HEK293 (cell line): ENCODE measurements at regions not wholly inside any gene's neighbourhood (a gene's known extent, or its start where the extent isn't known, plus 50 kb on each side); places are given as distances from the start of the nearest gene placed in this dataset.
A peak's percentile ranks its signal among the peaks of the same experiment; 100 is the strongest.

Experiments used
- BCL11A ChIP-seq: fragments of 450-650 bp; formaldehyde crosslinking; IDR thresholded peaks from 2 replicates; pipeline ENCODE4 v1.5.1; 2016; ENCODE audit warnings: low read depth, missing biosample characterization, missing genetic modification characterization
- EGR2 ChIP-seq: fragments of 450-650 bp; formaldehyde crosslinking; IDR thresholded peaks from 2 replicates; pipeline ENCODE4 v1.5.1; 2016; ENCODE audit warnings: low read depth, missing biosample characterization, missing genetic modification characterization
- GLI2 ChIP-seq: fragments of 450-650 bp; formaldehyde crosslinking; IDR thresholded peaks from 2 replicates; pipeline ENCODE4; 2017; ENCODE audit warnings: missing biosample characterization, missing genetic modification characterization, low read depth, borderline replicate concordance
- GLIS1 ChIP-seq: fragments of 450-650 bp; formaldehyde crosslinking; IDR thresholded peaks from 2 replicates; pipeline ENCODE4 v1.5.1; 2016; ENCODE audit warnings: missing biosample characterization, missing genetic modification characterization
- KLF10 ChIP-seq: fragments of 450-650 bp; IDR thresholded peaks from 2 replicates; pipeline ENCODE4 v1.5.1; 2018; ENCODE audit warnings: missing biosample characterization, mild to moderate bottlenecking, missing genetic modification characterization
- KLF16 ChIP-seq: fragments of 450-650 bp; formaldehyde crosslinking; IDR thresholded peaks from 2 replicates; pipeline ENCODE4 v1.5.1; 2017; ENCODE audit warnings: missing biosample characterization, missing genetic modification characterization
- PRDM1 ChIP-seq: fragments of 450-650 bp; formaldehyde crosslinking; IDR thresholded peaks from 2 replicates; pipeline ENCODE4; 2016; ENCODE audit warnings: missing biosample characterization, missing genetic modification characterization
- REPIN1 ChIP-seq: fragments of 450-650 bp; formaldehyde crosslinking; IDR thresholded peaks from 2 replicates; pipeline ENCODE4 v1.5.1; 2017; ENCODE audit warnings: missing biosample characterization, missing genetic modification characterization, low read depth
- ZBTB20 ChIP-seq: fragments of 450-650 bp; formaldehyde crosslinking; IDR thresholded peaks from 2 replicates; pipeline ENCODE4 v1.5.1; 2016; ENCODE audit warnings: missing biosample characterization, missing genetic modification characterization
- ZBTB48 ChIP-seq: fragments of 450-650 bp; formaldehyde crosslinking; IDR thresholded peaks from 2 replicates; pipeline ENCODE4 v1.5.1; 2016; ENCODE audit warnings: missing biosample characterization, missing genetic modification characterization
- ZBTB8A ChIP-seq: fragments of 450-650 bp; formaldehyde crosslinking; IDR thresholded peaks from 2 replicates; pipeline ENCODE4 v1.5.1; 2016; ENCODE audit warnings: missing biosample characterization, missing genetic modification characterization
- ZFHX2 ChIP-seq: fragments of 450-650 bp; formaldehyde crosslinking; conservative IDR thresholded peaks from 2 replicates; pipeline ENCODE4 v1.5.1; 2016; ENCODE audit warnings: missing biosample characterization, missing genetic modification characterization
- ZFP41 ChIP-seq: fragments of 450-650 bp; formaldehyde crosslinking; IDR thresholded peaks from 2 replicates; pipeline ENCODE4 v1.5.1; 2016; ENCODE audit warnings: missing biosample characterization, missing genetic modification characterization, borderline replicate concordance
- ZNF132 ChIP-seq: fragments of 450-650 bp; formaldehyde crosslinking; IDR thresholded peaks from 2 replicates; pipeline ENCODE4 v1.5.1; 2017; ENCODE audit warnings: missing biosample characterization, missing genetic modification characterization, borderline replicate concordance
- ZNF16 ChIP-seq: fragments of 450-650 bp; formaldehyde crosslinking; IDR thresholded peaks from 2 replicates; pipeline ENCODE4 v1.5.1; 2016; ENCODE audit warnings: low read depth, missing biosample characterization, missing genetic modification characterization
- ZNF184 ChIP-seq: fragments of 450-650 bp; IDR thresholded peaks from 2 replicates; pipeline ENCODE4 v1.5.1; 2018; ENCODE audit warnings: missing biosample characterization, mild to moderate bottlenecking, missing genetic modification characterization
- ZNF19 ChIP-seq: fragments of 450-650 bp; formaldehyde crosslinking; IDR thresholded peaks from 2 replicates; pipeline ENCODE4; 2016; ENCODE audit warnings: missing biosample characterization, missing genetic modification characterization, low read depth
- ZNF202 ChIP-seq: fragments of 450-650 bp; formaldehyde crosslinking; IDR thresholded peaks from 2 replicates; pipeline ENCODE4 v1.5.1; 2016; ENCODE audit warnings: missing biosample characterization, missing genetic modification characterization, borderline replicate concordance
- ZNF221 ChIP-seq: fragments of 450-650 bp; formaldehyde crosslinking; IDR thresholded peaks from 2 replicates; pipeline ENCODE4 v1.5.1; 2017; ENCODE audit warnings: missing biosample characterization, missing genetic modification characterization, borderline replicate concordance
- ZNF274 ChIP-seq, 2 experiments: fragments of 200-500 bp in 1 of 2; fragments of 450-650 bp in 1 of 2; sonication (Bioruptor generic) in 1 of 2; formaldehyde crosslinking in 1 of 2; IDR thresholded peaks; 2 replicates each; pipeline versions ENCODE4 v1.5.1 to v1.6.1; 2014 to 2016; ENCODE audit warnings: borderline replicate concordance in 1 of 2, inconsistent platforms in 1 of 2, low read length in 1 of 2, missing biosample characterization in 1 of 2, missing genetic modification characterization in 1 of 2
- ZNF280C ChIP-seq: fragments of 450-650 bp; formaldehyde crosslinking; IDR thresholded peaks from 2 replicates; pipeline ENCODE4 v1.5.1; 2016; ENCODE audit warnings: missing biosample characterization, missing genetic modification characterization
- ZNF366 ChIP-seq: fragments of 450-650 bp; formaldehyde crosslinking; conservative IDR thresholded peaks from 2 replicates; pipeline ENCODE4 v1.5.1; 2016; ENCODE audit warnings: missing biosample characterization, missing genetic modification characterization
- ZNF433 ChIP-seq: fragments of 450-650 bp; formaldehyde crosslinking; IDR thresholded peaks from 2 replicates; pipeline ENCODE4 v1.5.1; 2016; ENCODE audit warnings: missing biosample characterization, missing genetic modification characterization, low read depth
- ZNF529 ChIP-seq: fragments of 450-650 bp; formaldehyde crosslinking; IDR thresholded peaks from 2 replicates; pipeline ENCODE4 v1.5.1; 2017; ENCODE audit warnings: missing genetic modification characterization, missing biosample characterization; ENCODE audit not compliant: insufficient replicate concordance
- ZNF544 ChIP-seq: fragments of 450-650 bp; formaldehyde crosslinking; IDR thresholded peaks from 2 replicates; pipeline ENCODE4 v1.5.0; 2017; ENCODE audit warnings: missing biosample characterization, missing genetic modification characterization
- ZNF561 ChIP-seq: fragments of 450-650 bp; IDR thresholded peaks from 2 replicates; pipeline ENCODE4 v1.5.1; 2018; ENCODE audit warnings: missing biosample characterization, missing genetic modification characterization, borderline replicate concordance
- ZNF623 ChIP-seq: fragments of 450-650 bp; formaldehyde crosslinking; IDR thresholded peaks from 2 replicates; pipeline ENCODE4 v1.5.1; 2016; ENCODE audit warnings: missing biosample characterization, missing genetic modification characterization
- ZNF624 ChIP-seq: fragments of 450-650 bp; formaldehyde crosslinking; IDR thresholded peaks from 2 replicates; pipeline ENCODE4 v1.5.1; 2017; ENCODE audit warnings: missing biosample characterization, missing genetic modification characterization
- ZNF701 ChIP-seq: fragments of 450-650 bp; formaldehyde crosslinking; IDR thresholded peaks from 2 replicates; pipeline ENCODE4 v1.5.1; 2016; ENCODE audit warnings: missing biosample characterization, missing genetic modification characterization
- ZNF747 ChIP-seq: fragments of 450-650 bp; formaldehyde crosslinking; IDR thresholded peaks from 2 replicates; pipeline ENCODE4 v1.5.1; 2016; ENCODE audit warnings: missing biosample characterization, missing genetic modification characterization
- ZNF777 ChIP-seq: fragments of 450-650 bp; formaldehyde crosslinking; IDR thresholded peaks from 2 replicates; pipeline ENCODE4 v1.5.1; 2017; ENCODE audit warnings: missing biosample characterization, missing genetic modification characterization, borderline replicate concordance
- ZNF785 ChIP-seq: fragments of 450-650 bp; formaldehyde crosslinking; IDR thresholded peaks from 2 replicates; pipeline ENCODE4 v1.5.1; 2016; ENCODE audit warnings: missing biosample characterization, missing genetic modification characterization
- ZNF837 ChIP-seq: fragments of 450-650 bp; formaldehyde crosslinking; IDR thresholded peaks from 2 replicates; pipeline ENCODE4 v1.5.1; 2016; ENCODE audit warnings: missing biosample characterization, missing genetic modification characterization
- TF ChIP-seq, protein P1 (sequence below): fragments of 450-650 bp; formaldehyde crosslinking; IDR thresholded peaks from 2 replicates; pipeline ENCODE4 v1.5.1; 2016; ENCODE audit warnings: missing biosample characterization, missing genetic modification characterization
- TF ChIP-seq, protein P2 (sequence below): fragments of 450-650 bp; formaldehyde crosslinking; IDR thresholded peaks from 2 replicates; pipeline ENCODE4 v1.5.1; 2016; ENCODE audit warnings: missing biosample characterization, missing genetic modification characterization
- TF ChIP-seq, protein P3 (sequence below): fragments of 450-650 bp; formaldehyde crosslinking; IDR thresholded peaks from 2 replicates; pipeline ENCODE4 v1.5.1; 2017; ENCODE audit warnings: missing biosample characterization, mild to moderate bottlenecking, missing genetic modification characterization, moderate library complexity

DNA sequence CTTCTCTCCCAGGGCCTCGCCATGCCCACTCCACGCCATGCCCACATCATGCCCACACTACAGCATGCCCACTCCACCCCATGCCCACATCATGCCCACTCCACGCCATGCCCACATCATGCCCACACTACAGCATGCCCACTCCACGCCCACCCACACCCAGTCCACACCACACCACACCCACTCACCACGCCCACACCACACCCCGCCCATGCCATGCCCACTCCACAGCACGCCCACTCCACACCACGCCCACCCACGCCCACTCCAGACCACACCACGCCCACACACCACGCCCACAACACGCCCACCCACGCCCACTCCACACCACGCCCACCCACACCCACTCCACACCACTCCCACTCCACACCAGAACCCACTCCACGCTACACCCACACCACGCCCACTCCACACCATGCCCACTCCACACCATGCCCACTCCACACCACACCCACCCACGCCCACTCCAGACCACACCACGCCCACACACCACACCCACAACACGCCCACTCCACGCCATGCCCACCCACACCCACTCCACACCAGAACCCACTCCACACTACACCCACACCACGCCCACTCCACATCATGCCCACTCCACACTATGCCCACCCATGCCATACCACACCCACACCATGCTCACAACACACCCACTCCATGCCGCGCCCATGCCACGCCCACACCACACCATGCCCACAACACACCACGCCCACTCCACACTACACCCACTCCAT is 88.6 kb downstream of the ERMARD start (continued):
- no peak for TF ChIP-seq KLF16
- TF ChIP-seq ZNF544 = no peak
- no peak for TF ChIP-seq PRDM1 (tag by site-specific recombination)
- TF ChIP-seq ZFHX2 (tag by site-specific recombination) = peak; percentile 99
- TF ChIP-seq BCL11A (tag by site-specific recombination) = no peak
- TF ChIP-seq ZNF747 (tag by site-specific recombination) = no peak
- no peak for TF ChIP-seq ZNF777 (tag by site-specific recombination)
- TF ChIP-seq, protein P1, sequence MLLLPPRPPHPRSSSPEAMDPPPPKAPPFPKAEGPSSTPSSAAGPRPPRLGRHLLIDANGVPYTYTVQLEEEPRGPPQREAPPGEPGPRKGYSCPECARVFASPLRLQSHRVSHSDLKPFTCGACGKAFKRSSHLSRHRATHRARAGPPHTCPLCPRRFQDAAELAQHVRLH (tag by site-specific recombination) = no peak
- TF ChIP-seq ZNF433 (tag by site-specific recombination) = no peak
- TF ChIP-seq ZNF624 = no peak
- TF ChIP-seq ZBTB48 (tag by site-specific recombination) = no peak
- TF ChIP-seq ZNF837 (tag by site-specific recombination) = no peak
- TF ChIP-seq ZNF623 (tag by site-specific recombination) = no peak
- no peak for TF ChIP-seq ZBTB20 (tag by site-specific recombination)
- TF ChIP-seq, protein P2, sequence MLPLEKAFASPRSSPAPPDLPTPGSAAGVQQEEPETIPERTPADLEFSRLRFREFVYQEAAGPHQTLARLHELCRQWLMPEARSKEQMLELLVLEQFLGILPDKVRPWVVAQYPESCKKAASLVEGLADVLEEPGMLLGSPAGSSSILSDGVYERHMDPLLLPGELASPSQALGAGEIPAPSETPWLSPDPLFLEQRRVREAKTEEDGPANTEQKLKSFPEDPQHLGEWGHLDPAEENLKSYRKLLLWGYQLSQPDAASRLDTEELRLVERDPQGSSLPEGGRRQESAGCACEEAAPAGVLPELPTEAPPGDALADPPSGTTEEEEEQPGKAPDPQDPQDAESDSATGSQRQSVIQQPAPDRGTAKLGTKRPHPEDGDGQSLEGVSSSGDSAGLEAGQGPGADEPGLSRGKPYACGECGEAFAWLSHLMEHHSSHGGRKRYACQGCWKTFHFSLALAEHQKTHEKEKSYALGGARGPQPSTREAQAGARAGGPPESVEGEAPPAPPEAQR (tag by site-specific recombination) = no peak
- no peak for TF ChIP-seq ZBTB8A
- TF ChIP-seq ZNF184 (tag by site-specific recombination) = no peak
- no peak for TF ChIP-seq ZNF701 (tag by site-specific recombination)
- TF ChIP-seq ZNF529 = no peak
- no peak for TF ChIP-seq ZNF274 (IDR thresholded peaks at IDR 0.05; ENCODE audit: low read length)
- TF ChIP-seq ZNF274 (tag by site-specific recombination; IDR thresholded peaks at IDR 0.05; ENCODE audit: borderline replicate concordance) = no peak
- no peak for TF ChIP-seq ZNF561
- TF ChIP-seq GLI2 (tag by site-specific recombination) = no peak
- TF ChIP-seq ZFP41 (tag by site-specific recombination) = no peak
- TF ChIP-seq KLF10 (tag by site-specific recombination) = peak; percentile 46
- TF ChIP-seq ZNF19 (tag by site-specific recombination) = no peak
- no peak for TF ChIP-seq GLIS1
- TF ChIP-seq ZNF785 (tag by site-specific recombination) = 0 out of 2 replicates have a peak, but pooled peaks have one; percentile 27
- TF ChIP-seq, protein P3, sequence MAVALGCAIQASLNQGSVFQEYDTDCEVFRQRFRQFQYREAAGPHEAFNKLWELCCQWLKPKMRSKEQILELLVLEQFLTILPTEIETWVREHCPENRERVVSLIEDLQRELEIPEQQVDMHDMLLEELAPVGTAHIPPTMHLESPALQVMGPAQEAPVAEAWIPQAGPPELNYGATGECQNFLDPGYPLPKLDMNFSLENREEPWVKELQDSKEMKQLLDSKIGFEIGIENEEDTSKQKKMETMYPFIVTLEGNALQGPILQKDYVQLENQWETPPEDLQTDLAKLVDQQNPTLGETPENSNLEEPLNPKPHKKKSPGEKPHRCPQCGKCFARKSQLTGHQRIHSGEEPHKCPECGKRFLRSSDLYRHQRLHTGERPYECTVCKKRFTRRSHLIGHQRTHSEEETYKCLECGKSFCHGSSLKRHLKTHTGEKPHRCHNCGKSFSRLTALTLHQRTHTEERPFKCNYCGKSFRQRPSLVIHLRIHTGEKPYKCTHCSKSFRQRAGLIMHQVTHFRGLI (tag by site-specific recombination) = no peak
- TF ChIP-seq ZNF221 (tag by site-specific recombination) = no peak
- TF ChIP-seq EGR2 = peak; percentile 99
- TF ChIP-seq REPIN1 (tag by site-specific recombination) = no peak
- TF ChIP-seq ZNF202 (tag by site-specific recombination) = no peak
- TF ChIP-seq ZNF16 (tag by site-specific recombination) = no peak
- TF ChIP-seq ZNF132 = no peak
- no peak for TF ChIP-seq ZNF280C
- TF ChIP-seq ZNF366 = no peak
